GM18498 (cell line): ENCODE measurements at regions not wholly inside any gene's neighbourhood (a gene's known extent, or its start where the extent isn't known, plus 50 kb on each side); places are given as distances from the start of the nearest gene placed in this dataset.
"Not testable (repeated sequence)": the region's sequence is repeated elsewhere in the genome, so short reads cannot be mapped to it uniquely, and the experiment has no call there.

Experiments
- ATAC-seq: cut with Tn5 transposase; IDR thresholded peaks from one replicate; pipeline ENCODE4 v1.9.1; 2021; ENCODE audit warnings: mild to moderate bottlenecking, moderate library complexity; ENCODE audit not compliant: unreplicated experiment

- ATAC-seq, result no peak
Observed at GRCh38 chr13:44051918-44052675, 172.4 kb downstream of the LACC1 start.

- no peak for ATAC-seq
Observed at GRCh38 chr13:44052780-44053184, 173.1 kb downstream of the LACC1 start.

GRCh38 chr13:44053208-44053607 lies 173.5 kb downstream of the LACC1 start:
- ATAC-seq, result no peak

GRCh38 chr13:44054525-44054924 lies 174.8 kb downstream of the LACC1 start:
- ATAC-seq, result no peak

GRCh38 chr13:44055681-44056080 lies 176.0 kb downstream of the LACC1 start:
- not testable (repeated sequence) for ATAC-seq

- no peak for ATAC-seq
Observed at GRCh38 chr13:44058067-44058466, 178.4 kb downstream of the LACC1 start.

GRCh38 chr13:44058624-44059215 lies 179.0 kb downstream of the LACC1 start:
- ATAC-seq, result no peak

- no peak for ATAC-seq
Observed at GRCh38 chr13:44061876-44062275, 182.2 kb downstream of the LACC1 start.

GRCh38 chr13:44063467-44063866 lies 183.8 kb downstream of the LACC1 start:
- no peak for ATAC-seq

- no peak for ATAC-seq
Observed at GRCh38 chr13:44063881-44064280, 184.2 kb downstream of the LACC1 start.

- ATAC-seq, result no peak
Observed at GRCh38 chr13:44064357-44064756, 184.7 kb downstream of the LACC1 start.

GRCh38 chr13:44068169-44068568 lies 188.5 kb downstream of the LACC1 start:
- ATAC-seq, result no peak

GRCh38 chr13:44068737-44069136 lies 189.0 kb downstream of the LACC1 start:
- ATAC-seq, result no peak

- ATAC-seq, result no peak
Observed at GRCh38 chr13:44072536-44072935, 192.8 kb downstream of the LACC1 start.

- ATAC-seq, result no peak
Observed at GRCh38 chr13:44074611-44075010, 194.9 kb downstream of the LACC1 start.

- ATAC-seq, result no peak
Observed at GRCh38 chr13:44075113-44075512, 195.4 kb downstream of the LACC1 start.

GRCh38 chr13:44078806-44079376 lies 199.2 kb downstream of the LACC1 start:
- no peak for ATAC-seq

GRCh38 chr13:44079413-44080205 lies 199.9 kb downstream of the LACC1 start:
- no peak for ATAC-seq

- no peak for ATAC-seq
Observed at GRCh38 chr13:44084146-44084545, 204.4 kb downstream of the LACC1 start.

GRCh38 chr13:44086389-44086788 lies 206.7 kb downstream of the LACC1 start:
- no peak for ATAC-seq

- ATAC-seq, result no peak
Observed at GRCh38 chr13:44088411-44088810, 208.7 kb downstream of the LACC1 start.
